AG10803 (cell line): ENCODE measurements at regions not wholly inside any gene's neighbourhood (a gene's known extent, or its start where the extent isn't known, plus 50 kb on each side); places are given as distances from the start of the nearest gene placed in this dataset.

Source experiments
- DNase-seq: peaks from one replicate; pipeline ENCODE4 v3.0.0; 2010; ENCODE audit warnings: low read depth
- H3K4me3 ChIP-seq: 2 replicates; pipeline ENCODE4 v1.5.1; 2011; ENCODE audit warnings: mild to moderate bottlenecking, low read length, control low read depth
- TF ChIP-seq, protein P1 (sequence below): conservative IDR thresholded peaks from 2 replicates; pipeline ENCODE4 v1.5.1; 2011; ENCODE audit warnings: mild to moderate bottlenecking, low read length, control low read depth, inconsistent platforms

DNA sequence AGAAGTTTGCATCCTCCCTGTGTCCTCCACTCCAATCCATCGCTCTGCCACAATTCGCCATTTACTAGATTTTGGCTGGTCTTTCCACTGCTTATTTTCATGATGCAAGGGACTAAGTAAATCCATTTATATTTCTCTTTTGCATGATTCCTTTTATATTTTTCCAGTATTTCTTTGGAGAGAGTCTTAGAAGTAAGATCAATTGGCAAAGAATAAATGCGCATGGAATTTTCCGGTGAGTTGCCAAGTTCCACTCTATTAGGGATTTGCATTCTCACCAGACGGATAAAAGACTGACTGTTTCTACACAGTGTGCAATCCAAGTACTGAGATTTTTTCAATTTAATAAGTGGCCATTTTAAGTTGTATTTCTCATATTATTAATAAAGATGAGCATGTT lies 91.7 kb upstream of the PHACTR3 start:
- TF ChIP-seq, protein P1, sequence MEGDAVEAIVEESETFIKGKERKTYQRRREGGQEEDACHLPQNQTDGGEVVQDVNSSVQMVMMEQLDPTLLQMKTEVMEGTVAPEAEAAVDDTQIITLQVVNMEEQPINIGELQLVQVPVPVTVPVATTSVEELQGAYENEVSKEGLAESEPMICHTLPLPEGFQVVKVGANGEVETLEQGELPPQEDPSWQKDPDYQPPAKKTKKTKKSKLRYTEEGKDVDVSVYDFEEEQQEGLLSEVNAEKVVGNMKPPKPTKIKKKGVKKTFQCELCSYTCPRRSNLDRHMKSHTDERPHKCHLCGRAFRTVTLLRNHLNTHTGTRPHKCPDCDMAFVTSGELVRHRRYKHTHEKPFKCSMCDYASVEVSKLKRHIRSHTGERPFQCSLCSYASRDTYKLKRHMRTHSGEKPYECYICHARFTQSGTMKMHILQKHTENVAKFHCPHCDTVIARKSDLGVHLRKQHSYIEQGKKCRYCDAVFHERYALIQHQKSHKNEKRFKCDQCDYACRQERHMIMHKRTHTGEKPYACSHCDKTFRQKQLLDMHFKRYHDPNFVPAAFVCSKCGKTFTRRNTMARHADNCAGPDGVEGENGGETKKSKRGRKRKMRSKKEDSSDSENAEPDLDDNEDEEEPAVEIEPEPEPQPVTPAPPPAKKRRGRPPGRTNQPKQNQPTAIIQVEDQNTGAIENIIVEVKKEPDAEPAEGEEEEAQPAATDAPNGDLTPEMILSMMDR: no peak
- H3K4me3 ChIP-seq: no peak overlapping the region
- DNase-seq: no peak

DNA sequence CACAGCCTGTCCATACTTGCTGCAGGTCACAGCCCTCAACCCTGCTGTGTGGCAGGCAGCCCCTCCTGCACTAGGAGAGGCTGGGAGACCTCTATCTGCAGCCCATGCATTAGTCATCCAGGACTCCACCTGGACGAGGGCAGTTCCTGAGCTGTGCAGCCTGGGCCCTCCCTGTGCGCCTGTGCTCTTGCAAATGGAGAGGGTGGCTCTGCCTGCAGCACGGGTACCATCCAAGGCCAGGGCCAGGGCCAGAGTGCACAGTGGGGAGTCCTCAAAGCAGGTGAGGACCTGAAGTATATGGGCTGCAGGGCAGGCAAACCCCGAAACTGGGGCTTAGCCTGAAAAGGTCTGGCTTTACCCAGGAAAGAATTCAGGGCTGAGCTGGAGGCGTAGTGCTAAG lies 89.8 kb upstream of the PHACTR3 start:
- H3K4me3 ChIP-seq: no peak overlapping the region
- DNase-seq: no peak

DNA sequence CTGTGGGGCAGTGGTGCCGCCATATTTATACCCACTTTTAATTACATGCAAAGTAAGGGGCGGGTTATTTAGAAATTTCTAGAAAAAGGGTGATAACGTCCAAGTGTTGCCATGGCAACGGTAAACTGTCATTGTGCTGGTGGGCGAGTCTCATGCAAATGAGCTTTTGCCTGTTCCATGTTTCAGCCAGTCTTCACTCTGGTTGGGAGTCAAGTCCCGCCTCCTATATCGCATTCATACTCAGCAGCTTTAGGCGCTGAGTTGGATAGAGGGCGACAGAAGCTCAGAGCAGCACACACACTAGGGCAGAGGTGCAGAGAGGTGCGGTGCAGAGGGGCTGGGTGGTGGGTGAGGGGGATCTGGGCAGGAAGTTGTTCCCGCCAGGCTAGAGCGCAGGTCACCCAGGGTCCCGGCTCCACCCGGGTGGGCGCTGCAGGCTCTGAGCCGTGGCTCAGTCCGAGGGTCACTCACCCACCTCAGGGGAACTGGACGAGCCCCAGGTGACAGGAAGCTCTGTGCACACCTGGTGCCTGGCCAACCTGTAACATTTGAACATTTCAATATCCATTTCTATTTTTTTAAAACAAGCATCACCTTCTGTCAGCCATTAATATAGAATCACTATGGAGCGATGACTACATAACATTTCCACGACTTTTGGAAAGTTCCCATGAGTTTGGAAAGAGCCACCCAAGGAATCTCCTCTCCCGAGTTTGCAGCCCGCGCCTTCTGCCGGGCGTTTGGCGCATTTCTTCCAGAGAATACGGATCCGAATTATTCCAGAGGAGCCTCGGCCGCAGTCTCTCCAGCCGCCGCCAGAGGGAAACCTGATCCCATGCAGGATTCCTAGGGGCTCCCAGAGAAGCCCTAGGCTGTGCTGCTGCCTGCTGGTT lies 89.1 kb upstream of the PHACTR3 start:
- TF ChIP-seq, protein P1: peak; percentile 79
- DNase-seq: peak; percentile 50
- H3K4me3 ChIP-seq: no peak overlapping the region

More for the DNA sequence above, 89.8 kb upstream of the PHACTR3 start:
- TF ChIP-seq, protein P1: no peak

DNA sequence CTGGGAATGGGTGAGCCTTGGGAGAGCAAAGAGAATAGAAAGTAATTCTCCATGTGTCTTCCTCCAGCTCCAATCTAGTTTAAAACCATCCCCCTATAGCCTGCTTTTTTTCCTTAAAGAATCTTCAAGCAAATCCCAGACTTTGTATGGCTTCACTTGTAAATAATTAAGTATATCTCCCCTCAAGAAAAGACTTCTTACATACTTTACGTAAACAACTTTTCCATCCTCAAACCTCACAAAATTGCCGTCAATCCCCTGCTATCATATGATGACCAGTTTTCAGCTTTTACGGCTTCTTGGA lies 88.5 kb upstream of the PHACTR3 start:
- TF ChIP-seq, protein P1: no peak
- no peak overlapping the region for H3K4me3 ChIP-seq
- no peak for DNase-seq

DNA sequence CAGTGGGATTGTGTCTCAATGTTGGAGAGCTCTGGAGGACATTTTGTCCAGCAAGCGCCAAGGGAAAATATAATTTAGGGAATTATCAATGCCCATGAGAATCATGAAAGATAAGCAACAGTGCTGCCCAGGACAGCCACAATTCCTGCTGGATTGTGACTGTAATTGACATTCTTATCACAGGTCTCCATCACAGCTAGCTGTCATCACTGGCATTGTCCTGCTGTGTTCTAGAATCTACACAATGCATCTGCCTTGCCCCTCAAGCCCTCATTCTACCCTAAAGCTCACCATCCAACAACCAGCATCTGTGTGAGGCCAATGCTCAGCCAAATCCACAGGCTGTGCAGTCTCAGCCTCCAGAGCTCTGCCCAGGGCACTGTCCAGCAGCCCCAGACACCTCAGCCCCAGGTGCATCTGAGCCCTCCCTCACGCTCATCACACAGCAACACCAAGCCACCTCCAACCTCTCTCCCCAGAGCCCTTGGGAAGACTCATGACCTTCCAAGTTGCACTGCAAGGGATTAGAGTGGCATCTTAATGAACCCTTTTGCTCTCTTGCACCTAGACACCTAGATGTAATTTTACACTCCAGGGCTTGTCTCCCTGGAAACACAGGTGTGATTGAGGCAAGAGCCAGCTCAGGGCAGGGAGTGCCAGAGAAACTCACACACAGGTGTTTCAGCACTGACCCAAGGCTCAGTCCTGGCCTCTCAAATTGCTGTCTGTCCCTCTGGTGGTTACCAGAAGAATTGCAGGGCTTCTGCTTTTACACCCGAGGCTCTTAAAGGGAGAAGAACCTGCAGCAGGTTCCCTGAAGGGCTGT lies 85.2 kb upstream of the PHACTR3 start:
- TF ChIP-seq, protein P1: peak; percentile 94
- DNase-seq: peak; percentile 52
- H3K4me3 ChIP-seq: no peak overlapping the region

DNA sequence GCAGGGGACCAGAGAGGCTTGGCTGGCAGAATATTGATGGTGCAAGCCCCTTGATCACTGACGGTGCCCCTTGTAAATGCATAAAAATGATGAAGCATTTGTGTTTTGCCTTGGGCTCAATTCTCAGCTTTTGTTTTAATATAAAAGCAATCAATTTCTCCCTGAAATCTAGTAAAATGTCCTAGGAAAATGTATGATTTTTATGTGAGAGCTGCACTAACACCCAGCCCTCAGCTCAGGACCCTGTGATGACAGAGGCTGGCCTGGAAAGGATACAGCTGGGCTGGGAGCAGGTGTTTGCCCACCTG lies 84.7 kb upstream of the PHACTR3 start:
- TF ChIP-seq, protein P1: no peak
- DNase-seq: no peak
- H3K4me3 ChIP-seq: no peak overlapping the region

DNA sequence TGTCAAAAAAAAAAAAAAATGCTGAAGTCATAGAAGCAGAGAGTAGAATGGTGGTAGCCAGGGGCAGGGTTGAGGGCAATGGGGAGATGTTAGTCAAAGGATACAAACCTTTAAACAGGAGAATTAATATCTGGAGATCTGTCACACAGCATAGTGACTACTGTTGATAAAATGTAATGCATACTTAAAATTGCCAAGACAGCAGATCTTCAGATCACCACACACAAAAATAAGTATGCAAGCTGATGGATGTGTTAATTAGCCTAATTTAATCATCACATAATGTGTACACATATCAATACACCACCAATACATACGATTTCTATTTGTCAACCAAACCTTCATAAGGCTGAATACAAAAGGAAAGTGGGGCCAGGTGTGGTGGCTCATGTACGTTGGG lies 83.5 kb upstream of the PHACTR3 start:
- no peak for DNase-seq
- TF ChIP-seq, protein P1: no peak
- H3K4me3 ChIP-seq: no peak overlapping the region
